ENCODE measurements at regions not wholly inside any gene's neighbourhood (a gene's known extent, or its start where the extent isn't known, plus 50 kb on each side); places are given as distances from the start of the nearest gene placed in this dataset.

GRCh38 chr5:88034520-88034919 is 234.1 kb downstream of the TMEM161B start:
- TF ChIP-seq CTCF (IDR thresholded peaks at IDR 0.05; ENCODE audit: insufficient read depth, low read depth, low read length) = no peak
- TF ChIP-seq EZH2 (IDR thresholded peaks at IDR 0.05; ENCODE audit: insufficient read depth, low read length) = no peak
